ENCODE measurements at regions not wholly inside any gene's neighbourhood (a gene's known extent, or its start where the extent isn't known, plus 50 kb on each side); places are given as distances from the start of the nearest gene placed in this dataset.

DNA sequence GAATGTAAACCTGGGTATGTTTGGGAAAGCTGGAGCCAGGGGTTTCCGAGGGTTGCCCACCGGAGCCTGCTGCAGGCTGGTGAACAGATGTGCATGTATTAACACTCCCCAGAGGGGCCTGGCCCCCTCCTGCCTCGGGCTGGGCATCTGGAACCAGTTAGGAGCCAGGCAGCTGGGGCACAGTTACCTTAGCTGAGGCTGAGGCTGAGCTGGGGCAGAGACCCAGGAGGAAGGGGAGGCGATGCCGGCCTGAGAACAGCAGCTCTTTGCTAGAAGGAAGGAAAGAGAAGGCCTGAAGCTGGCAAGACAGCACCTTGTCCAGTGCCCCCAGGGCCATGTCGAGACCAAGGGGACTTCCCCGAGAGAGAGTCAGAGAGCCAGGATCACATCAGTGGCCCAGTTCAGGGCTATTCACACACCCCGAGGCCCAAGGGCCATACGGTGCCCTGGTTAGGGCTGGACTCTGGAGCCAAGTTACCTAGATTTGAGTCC, 65.8 kb downstream of the RMI2 start:
- DNase-seq = no peak
- Histone ChIP-seq H3K4me3 (no peak overlapping the region), H3K36me3 (no peaks in the 10 kb centered on the region), H3K9me3 (no peaks in the 10 kb centered on the region), H3K27ac (no peak overlapping the region), H3K4me1 (no peaks in the 10 kb centered on the region), H3K27me3 (no peaks in the 10 kb centered on the region)
- TF ChIP-seq EP300 (IDR thresholded peaks at IDR 0.05; ENCODE audit: low read depth) = no peak
- TF ChIP-seq, protein P1, sequence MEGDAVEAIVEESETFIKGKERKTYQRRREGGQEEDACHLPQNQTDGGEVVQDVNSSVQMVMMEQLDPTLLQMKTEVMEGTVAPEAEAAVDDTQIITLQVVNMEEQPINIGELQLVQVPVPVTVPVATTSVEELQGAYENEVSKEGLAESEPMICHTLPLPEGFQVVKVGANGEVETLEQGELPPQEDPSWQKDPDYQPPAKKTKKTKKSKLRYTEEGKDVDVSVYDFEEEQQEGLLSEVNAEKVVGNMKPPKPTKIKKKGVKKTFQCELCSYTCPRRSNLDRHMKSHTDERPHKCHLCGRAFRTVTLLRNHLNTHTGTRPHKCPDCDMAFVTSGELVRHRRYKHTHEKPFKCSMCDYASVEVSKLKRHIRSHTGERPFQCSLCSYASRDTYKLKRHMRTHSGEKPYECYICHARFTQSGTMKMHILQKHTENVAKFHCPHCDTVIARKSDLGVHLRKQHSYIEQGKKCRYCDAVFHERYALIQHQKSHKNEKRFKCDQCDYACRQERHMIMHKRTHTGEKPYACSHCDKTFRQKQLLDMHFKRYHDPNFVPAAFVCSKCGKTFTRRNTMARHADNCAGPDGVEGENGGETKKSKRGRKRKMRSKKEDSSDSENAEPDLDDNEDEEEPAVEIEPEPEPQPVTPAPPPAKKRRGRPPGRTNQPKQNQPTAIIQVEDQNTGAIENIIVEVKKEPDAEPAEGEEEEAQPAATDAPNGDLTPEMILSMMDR (IDR thresholded peaks at IDR 0.05) = no peak
- no peak for TF ChIP-seq POLR2A (IDR thresholded peaks at IDR 0.05)
- no peak for TF ChIP-seq POLR2AphosphoS5 (IDR thresholded peaks at IDR 0.05)
- in situ Hi-C loops (cut with MboI; ENCODE audit: low pct_ligation_motif_present in 1 of 4, low pct_unique_long_range_greater_than_20kb in 1 of 4, low sequenced_read_pairs in 3 of 4) = loop anchor here in 3 of 4 donors (10.0 to 25.0 kb wide), 3 partner anchors 226 to 401 kb away; no protein-coding TSS in a partner anchor
- WGBS, 2 donors (ENCODE audit: low coverage in 1 of 2) = 80% methylated on average over 9 of the region's 9 CpGs; no CpG with 5 or more reads in 1 of the 2 donors
- intact Hi-C loops (cut with DNase I; ENCODE audit: low total_unique reads) = no loop called here

DNA sequence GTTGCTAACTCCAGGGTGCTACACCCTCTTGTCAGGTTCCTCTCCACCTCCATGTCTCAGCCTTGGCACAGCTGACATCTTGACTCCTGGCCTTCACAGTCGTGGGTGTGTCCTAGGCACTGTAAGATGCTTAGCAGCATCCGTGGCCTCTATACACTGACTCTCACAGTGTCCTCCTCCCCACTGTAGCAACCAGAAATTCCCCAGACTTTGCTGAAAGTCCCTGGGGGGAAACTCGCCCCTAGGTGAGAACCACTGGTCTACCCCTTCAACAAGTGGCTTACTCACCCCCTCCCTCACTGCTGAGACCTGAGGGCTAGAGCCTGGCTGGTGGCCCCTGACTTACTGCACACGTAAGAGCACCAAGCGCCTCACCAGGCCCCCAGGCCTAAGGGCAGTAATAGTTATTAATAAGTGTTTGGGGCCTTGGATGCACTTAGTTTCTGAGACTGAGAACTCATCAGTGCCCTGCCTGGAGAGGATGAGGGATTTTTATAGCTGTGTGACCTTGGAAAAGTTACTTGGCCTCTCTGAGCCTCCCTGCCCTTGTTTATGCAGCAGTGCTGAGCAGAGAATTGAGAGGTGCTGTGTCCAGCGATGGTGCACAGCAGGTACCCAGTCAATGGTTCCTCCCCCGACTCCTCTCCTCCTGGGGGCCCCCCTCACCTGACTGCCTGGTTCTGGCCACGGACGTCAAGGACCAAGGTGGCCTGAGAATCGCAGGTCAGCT, 67.1 kb downstream of the RMI2 start:
- in situ Hi-C loops (cut with MboI; ENCODE audit: low pct_ligation_motif_present in 1 of 4, low pct_unique_long_range_greater_than_20kb in 1 of 4, low sequenced_read_pairs in 3 of 4) (loop anchor here in 3 of 4 donors (10.0 to 25.0 kb wide), 3 partner anchors 225 to 400 kb away; no protein-coding TSS in a partner anchor), intact Hi-C loops (cut with DNase I; ENCODE audit: low total_unique reads) (no loop called here)
- 84% methylated on average over 9 of the region's 10 CpGs; no CpG with 5 or more reads in 1 of the 2 donors for WGBS, 2 donors (ENCODE audit: low coverage in 1 of 2)
- DNase-seq = no peak
- Histone ChIP-seq H3K4me3 (no peak overlapping the region), H3K27ac (no peak overlapping the region), H3K9me3 (no peaks in the 10 kb centered on the region), H3K4me1 (no peaks in the 10 kb centered on the region), H3K36me3 (no peaks in the 10 kb centered on the region), H3K27me3 (no peaks in the 10 kb centered on the region)
- TF ChIP-seq, protein P1 (IDR thresholded peaks at IDR 0.05) = no peak
- TF ChIP-seq EP300 (IDR thresholded peaks at IDR 0.05; ENCODE audit: low read depth) = no peak
- no peak for TF ChIP-seq POLR2AphosphoS5 (IDR thresholded peaks at IDR 0.05)
- no peak for TF ChIP-seq POLR2A (IDR thresholded peaks at IDR 0.05)

DNA sequence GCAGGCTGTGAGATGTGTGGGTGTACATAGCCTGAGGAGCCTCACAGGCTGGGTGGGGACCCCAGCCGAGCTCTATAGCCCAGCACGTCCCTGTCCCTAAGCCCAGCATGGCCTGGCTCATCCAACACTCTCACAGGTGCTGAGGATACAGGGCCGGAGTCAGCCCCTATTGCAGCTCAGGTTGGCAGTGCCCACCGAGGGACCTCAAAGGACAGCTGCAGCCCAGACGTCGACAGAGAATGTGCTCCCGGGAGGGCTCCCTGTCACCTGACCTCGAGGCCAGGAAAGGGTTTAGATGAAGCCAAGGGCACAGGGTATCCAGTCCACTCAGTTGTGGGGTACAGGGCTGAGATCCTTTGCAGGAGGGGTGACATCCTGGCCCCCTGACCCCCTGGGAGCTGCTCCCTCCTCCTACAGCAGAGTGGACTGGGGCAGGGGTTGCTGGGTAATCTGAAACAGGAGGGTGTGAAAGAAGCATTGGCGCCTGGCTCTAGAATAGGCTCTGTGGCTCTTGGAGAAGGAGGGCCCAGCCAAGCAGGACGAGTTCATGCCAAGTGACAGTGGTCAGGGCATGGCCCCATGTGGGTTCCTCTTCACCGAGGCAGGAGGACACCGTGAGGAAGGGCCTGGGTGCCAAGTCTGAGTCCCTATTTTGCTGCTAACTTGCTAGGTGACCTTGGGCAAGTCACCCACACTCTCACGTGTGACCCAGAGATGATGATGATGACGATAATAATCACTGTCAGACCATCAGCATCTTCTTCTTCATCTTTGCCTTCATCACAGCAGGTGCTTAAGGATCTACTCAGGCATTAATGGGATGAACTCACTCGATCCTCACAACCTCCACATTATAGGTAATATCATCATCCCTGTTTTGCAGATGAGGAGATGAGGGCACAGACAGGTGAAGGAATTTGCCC, 68.0 kb downstream of the RMI2 start:
- H3K36me3 ChIP-seq = no peaks in the 10 kb centered on the region
- no peak overlapping the region for H3K4me3 ChIP-seq
- intact Hi-C loops (cut with DNase I; ENCODE audit: low total_unique reads) (no loop called here), in situ Hi-C loops (cut with MboI; ENCODE audit: low pct_ligation_motif_present in 1 of 4, low pct_unique_long_range_greater_than_20kb in 1 of 4, low sequenced_read_pairs in 3 of 4) (loop anchor here in 3 of 4 donors (10.0 to 25.0 kb wide), 3 partner anchors 224 to 399 kb away; no protein-coding TSS in a partner anchor)
- H3K4me1 ChIP-seq = no peaks in the 10 kb centered on the region
- H3K9me3 ChIP-seq = no peaks in the 10 kb centered on the region
- 77 to 82% methylated on average over 2 to 14 of the region's 15 CpGs for WGBS, 2 donors (ENCODE audit: low coverage in 1 of 2)
- DNase-seq = no peak
- no peaks in the 10 kb centered on the region for H3K27me3 ChIP-seq
- TF ChIP-seq, protein P1 (IDR thresholded peaks at IDR 0.05) = no peak
- TF ChIP-seq EP300 (IDR thresholded peaks at IDR 0.05; ENCODE audit: low read depth) = no peak
- no peak for TF ChIP-seq POLR2A (IDR thresholded peaks at IDR 0.05)
- no peak for TF ChIP-seq POLR2AphosphoS5 (IDR thresholded peaks at IDR 0.05)
- no peak overlapping the region for H3K27ac ChIP-seq

Data from transverse colon (tissue), 4 donors.